ENCODE measurements at regions not wholly inside any gene's neighbourhood (a gene's known extent, or its start where the extent isn't known, plus 50 kb on each side); places are given as distances from the start of the nearest gene placed in this dataset.

DNA sequence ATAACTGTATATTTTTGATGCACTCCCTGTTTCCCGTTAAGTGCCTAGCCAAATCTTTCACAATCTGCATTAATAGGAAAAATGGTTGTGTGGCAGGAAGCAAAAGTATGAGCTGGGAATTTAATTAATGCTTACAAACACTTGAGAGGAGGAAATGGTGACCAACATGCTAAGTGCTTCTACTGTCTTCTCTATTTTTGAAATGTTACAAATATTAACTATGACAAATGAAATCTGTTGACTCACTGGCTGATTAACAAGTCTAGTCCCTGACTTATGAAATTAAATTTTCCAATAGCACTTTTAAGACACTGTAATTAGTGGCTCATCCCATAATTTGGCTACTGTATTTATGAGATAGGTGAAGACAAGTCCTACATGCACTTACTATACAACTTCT is 446.9 kb upstream of the DPPA4 start:
- CTCF ChIA-PET = interaction anchor here (0.7 kb wide), 2 partner anchors 86 to 358 kb away, joined by 4 to 5 read pairs; no protein-coding TSS in a partner anchor
- H3K27me3 ChIP-seq (ENCODE audit: control insufficient read depth, insufficient read depth, low read length) = no peaks in the 10 kb centered on the region
- no peak overlapping the region for H3K4me3 ChIP-seq (ENCODE audit: low read depth, low read length)
- TF ChIP-seq, protein P1, sequence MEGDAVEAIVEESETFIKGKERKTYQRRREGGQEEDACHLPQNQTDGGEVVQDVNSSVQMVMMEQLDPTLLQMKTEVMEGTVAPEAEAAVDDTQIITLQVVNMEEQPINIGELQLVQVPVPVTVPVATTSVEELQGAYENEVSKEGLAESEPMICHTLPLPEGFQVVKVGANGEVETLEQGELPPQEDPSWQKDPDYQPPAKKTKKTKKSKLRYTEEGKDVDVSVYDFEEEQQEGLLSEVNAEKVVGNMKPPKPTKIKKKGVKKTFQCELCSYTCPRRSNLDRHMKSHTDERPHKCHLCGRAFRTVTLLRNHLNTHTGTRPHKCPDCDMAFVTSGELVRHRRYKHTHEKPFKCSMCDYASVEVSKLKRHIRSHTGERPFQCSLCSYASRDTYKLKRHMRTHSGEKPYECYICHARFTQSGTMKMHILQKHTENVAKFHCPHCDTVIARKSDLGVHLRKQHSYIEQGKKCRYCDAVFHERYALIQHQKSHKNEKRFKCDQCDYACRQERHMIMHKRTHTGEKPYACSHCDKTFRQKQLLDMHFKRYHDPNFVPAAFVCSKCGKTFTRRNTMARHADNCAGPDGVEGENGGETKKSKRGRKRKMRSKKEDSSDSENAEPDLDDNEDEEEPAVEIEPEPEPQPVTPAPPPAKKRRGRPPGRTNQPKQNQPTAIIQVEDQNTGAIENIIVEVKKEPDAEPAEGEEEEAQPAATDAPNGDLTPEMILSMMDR (IDR thresholded peaks at IDR 0.05; ENCODE audit: low read depth, low read length) = no peak
- POLR2A ChIA-PET = no interaction called here
- DNase-seq (ENCODE audit: low read depth, low spot score) = no peak
- peaks cover 3% of the 10 kb centered on the region; the same call in 1 of the 2 replicates for H3K9me3 ChIP-seq (ENCODE audit: control insufficient read depth, insufficient read depth, low read length)
- H3K27ac ChIP-seq (ENCODE audit: low read depth, low read length) = no peak overlapping the region

DNA sequence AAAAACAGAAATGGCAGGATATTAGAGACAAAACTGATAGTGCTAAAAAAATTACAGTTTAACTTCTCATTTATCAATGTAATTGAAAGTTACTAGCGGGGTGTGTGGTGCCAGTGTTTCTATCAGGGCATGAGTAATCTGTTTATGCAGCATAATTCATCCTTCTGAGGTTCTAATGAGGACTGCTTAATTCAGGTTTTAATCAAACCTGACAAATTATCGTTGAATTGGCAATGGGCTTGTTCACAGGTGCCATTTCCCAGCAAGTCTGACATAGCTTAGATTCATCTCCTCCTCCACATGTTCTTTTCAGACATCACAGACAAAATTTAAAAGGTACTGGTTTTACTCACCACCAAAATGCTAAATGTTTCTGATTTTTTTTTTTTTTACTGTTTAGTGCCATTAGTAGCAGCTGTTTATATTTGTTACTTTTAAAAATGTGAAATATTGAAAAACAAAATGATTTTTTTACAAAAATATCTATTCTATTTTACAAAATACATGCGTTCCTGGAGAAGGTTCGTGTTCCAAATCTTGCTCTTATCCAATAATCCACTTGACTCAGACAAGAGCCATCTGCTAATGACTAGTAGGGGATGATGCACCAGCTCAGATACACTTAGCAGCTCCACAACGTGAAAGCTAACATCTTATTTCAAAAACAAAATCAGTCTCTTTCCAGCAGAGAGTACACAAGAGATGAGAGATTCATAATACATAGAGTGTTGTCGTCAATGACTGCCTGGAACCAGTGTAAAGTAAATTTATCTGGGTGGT is 447.7 kb upstream of the DPPA4 start:
- TF ChIP-seq, protein P1 (IDR thresholded peaks at IDR 0.05; ENCODE audit: low read depth, low read length) = no peak
- H3K9me3 ChIP-seq (ENCODE audit: control insufficient read depth, insufficient read depth, low read length) = no peaks in the 10 kb centered on the region
- CTCF ChIA-PET = interaction anchor here (0.7 kb wide), 2 partner anchors 18 to 87 kb away, joined by 3 to 5 read pairs; no protein-coding TSS in a partner anchor
- no peaks in the 10 kb centered on the region for H3K27me3 ChIP-seq (ENCODE audit: control insufficient read depth, insufficient read depth, low read length)
- H3K27ac ChIP-seq (ENCODE audit: low read depth, low read length) = no peak overlapping the region
- H3K4me3 ChIP-seq (ENCODE audit: low read depth, low read length) = no peak overlapping the region
- POLR2A ChIA-PET = no interaction called here
- no peak for DNase-seq (ENCODE audit: low read depth, low spot score)

DNA sequence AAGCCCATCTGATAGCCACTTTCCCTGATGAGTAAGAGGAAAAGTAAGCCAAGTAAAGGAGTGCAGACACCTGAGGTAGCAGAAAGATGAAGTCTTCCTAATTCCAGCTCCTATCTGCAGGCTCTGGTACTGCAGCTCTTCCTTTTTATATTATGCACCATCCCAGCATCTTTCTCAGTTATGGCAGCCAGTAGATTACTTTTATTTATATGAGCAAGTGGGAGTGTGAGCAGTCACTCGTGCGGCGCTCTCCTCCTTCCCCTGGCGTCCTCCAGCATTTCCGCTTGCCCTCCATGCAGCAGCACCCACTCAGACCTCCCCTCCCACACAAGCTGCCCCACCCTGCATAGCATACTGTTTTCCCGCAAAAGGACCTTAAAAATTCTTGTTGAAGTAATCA is 465.9 kb upstream of the DPPA4 start:
- Histone ChIP-seq H3K27ac (ENCODE audit: low read depth, low read length) (no peak overlapping the region), H3K9me3 (ENCODE audit: control insufficient read depth, insufficient read depth, low read length) (no peaks in the 10 kb centered on the region; the same call in 1 of the 2 replicates), H3K27me3 (ENCODE audit: control insufficient read depth, insufficient read depth, low read length) (no peaks in the 10 kb centered on the region), H3K4me3 (ENCODE audit: low read depth, low read length) (no peak overlapping the region)
- no peak for DNase-seq (ENCODE audit: low read depth, low spot score)
- TF ChIP-seq, protein P1 (IDR thresholded peaks at IDR 0.05; ENCODE audit: low read depth, low read length) = peak; percentile 45
- ChIA-PET CTCF (interaction anchor here (0.6 to 1.9 kb wide), 3 partner anchors 9 to 18 kb away, joined by 3 to 5 read pairs (median 3); no protein-coding TSS in a partner anchor), POLR2A (no interaction called here)

DNA sequence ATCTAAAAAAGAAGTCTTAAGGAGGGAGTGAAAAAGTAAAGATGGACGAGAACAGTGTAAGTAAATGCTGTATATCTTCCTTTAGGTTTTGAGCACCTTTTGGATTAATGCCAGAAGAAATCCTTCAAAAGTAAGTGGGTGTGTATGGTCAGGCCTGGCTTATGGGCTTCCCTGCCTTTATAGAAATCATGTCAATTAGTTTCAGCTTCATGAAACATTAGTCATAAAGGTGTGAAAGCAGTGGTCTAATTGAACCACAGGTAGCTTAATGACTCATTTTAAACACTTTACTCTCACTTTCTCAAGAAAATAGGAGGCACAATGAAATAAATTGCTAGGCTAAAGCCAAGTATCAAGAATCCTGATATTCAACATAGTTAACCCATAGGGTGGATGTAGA is 467.4 kb upstream of the DPPA4 start:
- Histone ChIP-seq H3K9me3 (ENCODE audit: control insufficient read depth, insufficient read depth, low read length) (no peaks in the 10 kb centered on the region; the same call in 1 of the 2 replicates), H3K27me3 (ENCODE audit: control insufficient read depth, insufficient read depth, low read length) (no peaks in the 10 kb centered on the region), H3K27ac (ENCODE audit: low read depth, low read length) (no peak overlapping the region), H3K4me3 (ENCODE audit: low read depth, low read length) (no peak overlapping the region)
- TF ChIP-seq, protein P1 (IDR thresholded peaks at IDR 0.05; ENCODE audit: low read depth, low read length) = no peak
- ChIA-PET POLR2A (no interaction called here), CTCF (interaction anchor here (1.9 kb wide), 1 partner anchor 18 kb away, joined by 5 read pairs; no protein-coding TSS in a partner anchor)
- no peak for DNase-seq (ENCODE audit: low read depth, low spot score)

DNA sequence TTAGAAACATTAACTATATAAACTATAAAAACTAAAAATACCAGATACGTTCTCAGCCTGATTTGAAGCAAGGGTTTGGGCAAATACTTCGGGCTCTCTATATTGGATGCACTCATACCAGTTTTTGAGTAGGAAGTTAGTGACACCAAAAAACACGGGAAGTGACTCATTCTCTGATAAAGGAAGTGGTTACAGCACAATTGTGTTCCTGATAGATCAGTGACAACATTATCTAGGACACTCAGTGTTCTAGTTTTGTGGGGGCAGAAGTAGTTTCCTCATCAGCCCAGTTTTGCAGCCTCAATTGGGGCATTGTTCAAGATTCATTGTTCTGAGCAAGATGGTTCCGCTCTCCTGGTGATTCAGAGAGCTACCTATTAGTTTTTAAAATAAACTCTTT is 469.6 kb upstream of the DPPA4 start:
- H3K27ac ChIP-seq (ENCODE audit: low read depth, low read length) = no peak overlapping the region
- ChIA-PET POLR2A (no interaction called here), CTCF (no interaction called here)

More for the DNA sequence above, 469.6 kb upstream of the DPPA4 start:
- no peak for DNase-seq (ENCODE audit: low read depth, low spot score)
- no peaks in the 10 kb centered on the region for H3K27me3 ChIP-seq (ENCODE audit: control insufficient read depth, insufficient read depth, low read length)
- no peak overlapping the region for H3K4me3 ChIP-seq (ENCODE audit: low read depth, low read length)
- H3K9me3 ChIP-seq (ENCODE audit: control insufficient read depth, insufficient read depth, low read length) = no peaks in the 10 kb centered on the region; the same call in 1 of the 2 replicates
- TF ChIP-seq, protein P1 (IDR thresholded peaks at IDR 0.05; ENCODE audit: low read depth, low read length) = no peak

Measured in AG04450 (cell line).